Neural progenitor cell (in vitro differentiated cells): ENCODE measurements at regions not wholly inside any gene's neighbourhood (a gene's known extent, or its start where the extent isn't known, plus 50 kb on each side); places are given as distances from the start of the nearest gene placed in this dataset.
"Not testable (repeated sequence)": the region's sequence is repeated elsewhere in the genome, so short reads cannot be mapped to it uniquely, and the experiment has no call there.

Experiments used
- DNase-seq: peaks from one replicate; pipeline ENCODE4 v3.0.0-alpha.2; 2016; ENCODE audit warnings: low spot score
- H2AFZ ChIP-seq: fragments of 200-600 bp; sonication (generic); replicated peaks from 2 replicates; pipeline ENCODE4 v1.6.1; 2016; ENCODE audit warnings: antibody characterized with exemption
- H3F3A ChIP-seq: fragments of 200-600 bp; sonication (generic); 2 replicates; pipeline ENCODE4 v1.6.1; 2016; ENCODE audit warnings: antibody characterized with exemption, low read depth
- H3K27ac ChIP-seq: fragments of 200-600 bp; sonication (generic); 2 replicates; pipeline ENCODE4 v1.5.1; 2016; ENCODE audit warnings: mild to moderate bottlenecking
- H3K27me3 ChIP-seq: fragments of 200-600 bp; sonication (generic); 2 replicates; pipeline ENCODE4 v1.6.1; 2016; ENCODE audit warnings: mild to moderate bottlenecking, moderate library complexity
- H3K36me3 ChIP-seq: fragments of 200-600 bp; sonication (generic); 2 replicates; pipeline ENCODE4 v1.5.1; 2016
- H3K4me1 ChIP-seq: fragments of 200-600 bp; sonication (generic); 2 replicates; pipeline ENCODE4 v1.6.1; 2016; ENCODE audit warnings: mixed run types
- H3K4me2 ChIP-seq: fragments of 200-600 bp; sonication (generic); 2 replicates; pipeline ENCODE4 v1.6.1; 2016
- H3K4me3 ChIP-seq: fragments of 200-600 bp; sonication (generic); 2 replicates; pipeline ENCODE4 v1.5.1; 2016
- H3K79me2 ChIP-seq: fragments of 200-600 bp; sonication (generic); 2 replicates; pipeline ENCODE4 v1.6.1; 2016; ENCODE audit warnings: low read depth
- H3K9ac ChIP-seq: fragments of 200-600 bp; sonication (generic); 2 replicates; pipeline ENCODE4 v1.6.1; 2016
- H3K9me3 ChIP-seq: fragments of 200-600 bp; sonication (generic); 2 replicates; pipeline ENCODE4 v1.5.1; 2016; ENCODE audit warnings: low read depth
- H4K20me1 ChIP-seq: fragments of 200-600 bp; sonication (generic); 2 replicates; pipeline ENCODE4 v1.6.1; 2016; ENCODE audit warnings: low read depth
- H3K27ac Mint-ChIP-seq: 3 replicates; pipeline ENCODE4 v1.8.0; 2021; ENCODE audit warnings: mixed read lengths
- H3K27me3 Mint-ChIP-seq: 2 replicates; pipeline ENCODE4 v1.8.0; 2022; ENCODE audit warnings: low read depth, mild to moderate bottlenecking, inconsistent platforms, moderate library complexity, mixed read lengths; ENCODE audit not compliant: insufficient read depth
- H3K36me3 Mint-ChIP-seq: 3 replicates; pipeline ENCODE4 v1.8.0; 2021; ENCODE audit warnings: mixed read lengths
- H3K4me1 Mint-ChIP-seq: 3 replicates; pipeline ENCODE4 v1.8.0; 2021; ENCODE audit warnings: mixed read lengths
- H3K4me3 Mint-ChIP-seq: 3 replicates; pipeline ENCODE4 v1.8.0; 2021; ENCODE audit warnings: mild to moderate bottlenecking, moderate library complexity, mixed read lengths
- H3K9me3 Mint-ChIP-seq: 3 replicates; pipeline ENCODE4 v1.8.0; 2020; ENCODE audit warnings: mixed read lengths
- CTCF ChIP-seq: fragments of 200-600 bp; sonication (generic); IDR thresholded peaks from 2 replicates; pipeline ENCODE4 v1.5.1; 2017; ENCODE audit warnings: antibody characterized with exemption, mild to moderate bottlenecking
- EZH2 ChIP-seq: fragments of 200-600 bp; sonication (generic); IDR thresholded peaks from 2 replicates; pipeline ENCODE4 v1.6.1; 2017; ENCODE audit warnings: antibody characterized with exemption, mild to moderate bottlenecking, moderate library complexity
- EZH2phosphoT487 ChIP-seq: fragments of 200-600 bp; sonication (generic); IDR thresholded peaks from 2 replicates; pipeline ENCODE4 v1.6.1; 2017; ENCODE audit warnings: antibody characterized with exemption

GRCh38 chr7:65221683-65222082, 152.0 kb upstream of the ZNF92 start:
- Histone ChIP-seq H3K4me3 (no peak overlapping the region), H3K9ac (no peak overlapping the region), H3K27me3 (no peaks in the 10 kb centered on the region), H3K27ac (no peak overlapping the region), H3K36me3 (no peaks in the 10 kb centered on the region), H3F3A (peaks cover 13% of the 10 kb centered on the region), H3K4me2 (no peak overlapping the region), H3K79me2 (no peaks in the 10 kb centered on the region), H4K20me1 (no peaks in the 10 kb centered on the region), H3K4me1 (no peaks in the 10 kb centered on the region), H3K9me3 (no peaks in the 10 kb centered on the region), H2AFZ (no peak overlapping the region)
- no peak for DNase-seq
- Mint-ChIP-seq H3K9me3 (peaks cover 2% of the 10 kb centered on the region), H3K27ac (no peak overlapping the region), H3K4me3 (no peak overlapping the region), H3K27me3 (peaks cover 2% of the 10 kb centered on the region), H3K36me3 (peaks cover 3% of the 10 kb centered on the region), H3K4me1 (no peaks in the 10 kb centered on the region)
- no peak for TF ChIP-seq CTCF
- no peak for TF ChIP-seq EZH2phosphoT487
- TF ChIP-seq EZH2 = no peak

DNA sequence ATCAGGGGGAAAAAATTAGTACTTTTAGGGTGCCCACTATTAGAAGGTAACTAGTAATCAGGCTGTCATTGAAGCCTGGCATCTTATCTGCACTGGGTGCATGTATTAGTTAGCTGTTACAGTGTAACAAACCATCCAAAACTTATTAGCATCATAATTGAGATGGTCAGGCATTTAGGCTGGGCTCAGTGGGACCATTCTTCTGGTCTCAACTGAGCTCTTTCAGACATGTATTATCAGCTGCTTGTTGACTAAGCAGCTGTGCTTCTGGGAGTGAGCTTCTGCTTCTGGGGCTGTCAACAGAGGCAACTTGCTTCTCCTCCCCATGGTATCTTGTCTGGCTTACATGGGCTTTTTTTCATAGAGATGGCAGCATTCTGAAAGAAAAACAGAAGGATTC, 154.0 kb upstream of the ZNF92 start:
- peaks cover 3% of the 10 kb centered on the region for H3K36me3 Mint-ChIP-seq
- H3K9me3 ChIP-seq = no peaks in the 10 kb centered on the region
- no peak overlapping the region for H3K4me3 Mint-ChIP-seq
- TF ChIP-seq EZH2phosphoT487 (no peak), CTCF (no peak), EZH2 (no peak)
- no peaks in the 10 kb centered on the region for H3F3A ChIP-seq
- H3K4me1 Mint-ChIP-seq = no peaks in the 10 kb centered on the region
- H4K20me1 ChIP-seq = no peaks in the 10 kb centered on the region
- no peak overlapping the region for H3K27ac ChIP-seq
- H3K4me1 ChIP-seq = no peaks in the 10 kb centered on the region
- H3K9me3 Mint-ChIP-seq = peaks cover 2% of the 10 kb centered on the region
- H3K4me3 ChIP-seq = no peak overlapping the region
- no peaks in the 10 kb centered on the region for H3K27me3 ChIP-seq
- no peak overlapping the region for H3K9ac ChIP-seq
- no peaks in the 10 kb centered on the region for H3K36me3 ChIP-seq
- no peak overlapping the region for H3K27ac Mint-ChIP-seq
- H2AFZ ChIP-seq = no peak overlapping the region
- peaks cover 2% of the 10 kb centered on the region for H3K27me3 Mint-ChIP-seq
- no peak overlapping the region for H3K4me2 ChIP-seq
- DNase-seq = no peak
- H3K79me2 ChIP-seq = no peaks in the 10 kb centered on the region

DNA sequence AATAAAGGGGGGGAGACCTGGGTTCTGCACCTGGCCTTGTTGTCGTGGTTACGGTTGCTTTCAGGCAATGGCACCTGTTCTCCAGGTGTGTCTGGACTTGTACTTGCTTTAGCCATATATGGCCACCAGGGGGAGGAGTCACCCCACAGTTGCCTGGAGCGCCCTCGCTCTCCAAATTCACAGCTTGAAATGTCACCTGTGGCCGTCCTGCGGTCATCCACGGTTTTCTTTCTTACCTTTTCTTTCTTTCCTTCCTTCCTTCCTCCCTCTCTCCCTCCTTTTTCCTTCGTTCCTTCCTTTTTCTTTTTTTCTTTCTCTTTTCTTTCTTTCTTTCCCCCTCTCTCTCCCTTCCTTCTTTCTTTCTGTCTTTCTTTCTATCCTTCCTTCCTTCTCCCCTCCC, 157.2 kb upstream of the ZNF92 start:
- Mint-ChIP-seq H3K36me3 (peaks cover 3% of the 10 kb centered on the region), H3K27me3 (peaks cover 2% of the 10 kb centered on the region), H3K4me3 (no peak overlapping the region), H3K27ac (no peak overlapping the region), H3K4me1 (no peaks in the 10 kb centered on the region), H3K9me3 (peaks cover 2% of the 10 kb centered on the region)
- no peak overlapping the region for H3K4me2 ChIP-seq
- TF ChIP-seq CTCF = peak; percentile 77
- no peak for TF ChIP-seq EZH2phosphoT487
- no peak for TF ChIP-seq EZH2
- H2AFZ ChIP-seq = no peak overlapping the region
- no peaks in the 10 kb centered on the region for H3K27me3 ChIP-seq
- no peak overlapping the region for H3K9ac ChIP-seq
- no peaks in the 10 kb centered on the region for H4K20me1 ChIP-seq
- no peaks in the 10 kb centered on the region for H3K36me3 ChIP-seq
- no peak overlapping the region for H3K27ac ChIP-seq
- H3F3A ChIP-seq = no peaks in the 10 kb centered on the region
- DNase-seq = peak; percentile 76
- H3K79me2 ChIP-seq = no peaks in the 10 kb centered on the region
- H3K4me1 ChIP-seq = no peaks in the 10 kb centered on the region
- no peak overlapping the region for H3K4me3 ChIP-seq
- H3K9me3 ChIP-seq = no peaks in the 10 kb centered on the region

GRCh38 chr7:65213260-65213659, 160.4 kb upstream of the ZNF92 start:
- not testable (repeated sequence) for H3K4me1 Mint-ChIP-seq, H3K4me2 ChIP-seq, H3K27me3 ChIP-seq, H3K36me3 ChIP-seq, H3K9me3 Mint-ChIP-seq, H3K4me3 Mint-ChIP-seq, H3K27ac Mint-ChIP-seq, H3K27me3 Mint-ChIP-seq, H3K36me3 Mint-ChIP-seq, H3K9ac ChIP-seq, H2AFZ ChIP-seq, H3K4me3 ChIP-seq, H4K20me1 ChIP-seq, H3F3A ChIP-seq, H3K4me1 ChIP-seq, H3K79me2 ChIP-seq, DNase-seq, H3K9me3 ChIP-seq, H3K27ac ChIP-seq

- DNase-seq, H3K4me1 Mint-ChIP-seq, H3K9ac ChIP-seq, H3K36me3 Mint-ChIP-seq, H3K27ac ChIP-seq, H3K9me3 ChIP-seq, H3K4me3 Mint-ChIP-seq, H3K4me1 ChIP-seq, H3K79me2 ChIP-seq, H3K4me2 ChIP-seq, H3K36me3 ChIP-seq, H3K27ac Mint-ChIP-seq, H3F3A ChIP-seq, H3K4me3 ChIP-seq, H3K9me3 Mint-ChIP-seq, H3K27me3 Mint-ChIP-seq, H4K20me1 ChIP-seq, H2AFZ ChIP-seq, H3K27me3 ChIP-seq: not testable (repeated sequence)
Measured at GRCh38 chr7:65199221-65199620, 174.4 kb upstream of the ZNF92 start.

DNA sequence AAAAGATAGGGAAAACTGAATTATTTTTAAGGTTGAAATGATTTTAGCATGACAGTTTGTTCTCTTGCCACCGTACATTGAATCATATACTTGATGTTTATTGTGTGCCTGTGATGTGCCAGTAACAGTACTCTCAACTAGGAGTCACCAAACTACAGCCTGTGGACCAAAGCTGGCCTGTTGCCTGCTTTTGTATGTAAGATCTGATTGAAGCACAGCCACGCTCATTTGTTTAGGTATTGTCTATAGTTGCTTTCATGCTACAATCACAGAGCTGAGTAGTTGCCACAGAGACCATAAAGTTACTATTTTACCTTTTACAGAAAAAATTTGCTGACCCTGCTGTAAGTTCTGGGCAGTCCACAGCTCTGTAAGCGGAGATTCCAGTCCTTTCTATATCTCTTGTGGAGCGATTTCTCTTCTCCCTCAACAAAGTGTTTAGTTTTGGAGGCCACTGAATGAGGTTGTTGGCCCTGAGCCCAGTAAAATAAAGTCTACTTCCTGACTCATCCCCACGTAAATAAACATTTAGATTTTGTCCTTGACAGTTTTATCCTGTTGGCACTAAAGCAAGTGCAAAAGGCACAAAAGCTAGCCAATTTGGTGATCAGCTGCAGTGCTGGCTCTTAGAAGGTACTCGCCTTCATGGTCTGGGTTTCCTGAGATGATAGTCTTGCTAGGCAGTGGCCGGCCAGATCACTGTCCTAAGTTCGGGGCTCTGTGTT, 180.2 kb upstream of the ZNF92 start:
- not testable (repeated sequence) for H3K4me2 ChIP-seq, H2AFZ ChIP-seq, H3K79me2 ChIP-seq, H3K27me3 Mint-ChIP-seq, H4K20me1 ChIP-seq, H3K4me3 Mint-ChIP-seq, H3K4me1 Mint-ChIP-seq, H3K9me3 Mint-ChIP-seq, H3K36me3 Mint-ChIP-seq, H3F3A ChIP-seq, H3K4me1 ChIP-seq, H3K27ac ChIP-seq, DNase-seq, H3K27ac Mint-ChIP-seq, H3K4me3 ChIP-seq, H3K36me3 ChIP-seq, H3K9ac ChIP-seq, H3K27me3 ChIP-seq, H3K9me3 ChIP-seq
